ENCODE measurements at regions not wholly inside any gene's neighbourhood (a gene's known extent, or its start where the extent isn't known, plus 50 kb on each side); places are given as distances from the start of the nearest gene placed in this dataset.

- Histone ChIP-seq H3K9me3 (ENCODE audit: control insufficient read depth in 4 of 4, insufficient read depth in 3 of 4, low read length in 3 of 4) (no peaks in the 10 kb centered on the region), H3K27ac (ENCODE audit: low read depth in 1 of 2, low read length in 1 of 2) (no peak overlapping the region), H3K27me3 (ENCODE audit: control insufficient read depth in 3 of 3, insufficient read depth in 3 of 3, low read length in 2 of 3) (no peaks in the 10 kb centered on the region), H3K4me1 (ENCODE audit: control insufficient read depth in 5 of 5, insufficient read depth in 5 of 5, low read length in 5 of 5) (peaks cover 0 to 21% (median 0%) of the 10 kb centered on the region in 5 donors), H3K36me3 (ENCODE audit: control insufficient read depth in 4 of 4, insufficient read depth in 4 of 4, low read length in 4 of 4) (no peaks in the 10 kb centered on the region), H3K9ac (ENCODE audit: insufficient read depth in 1 of 2, low read length in 2 of 2) (no peak overlapping the region), H3K4me3 (no peak overlapping the region)
- no peak for TF ChIP-seq CTCF (IDR thresholded peaks at IDR 0.05; ENCODE audit: control extremely low read depth, extremely low read depth)
- WGBS, 2 donors, result 89% methylated on average over 1 of the region's 1 CpG
- DNase-seq (no peak), ATAC-seq (ENCODE audit: insufficient read depth, low FRiP score) (no peak)
These were observed 252.8 kb downstream of the TMX3 start for GRCh38 chr18:68462148-68462547.

- 47 to 50% methylated on average over 3 of the region's 3 CpGs for WGBS, 2 donors
- ATAC-seq (ENCODE audit: insufficient read depth, low FRiP score) (no peak), DNase-seq (peak in 2 of 3 donors; percentile 90)
- TF ChIP-seq CTCF (IDR thresholded peaks at IDR 0.05; ENCODE audit: control extremely low read depth, extremely low read depth), result no peak
- Histone ChIP-seq H3K9ac (ENCODE audit: insufficient read depth in 1 of 2, low read length in 2 of 2) (no peak overlapping the region), H3K4me1 (ENCODE audit: control insufficient read depth in 5 of 5, insufficient read depth in 5 of 5, low read length in 5 of 5) (peaks cover 0 to 21% (median 0%) of the 10 kb centered on the region in 5 donors), H3K4me3 (no peak overlapping the region), H3K27ac (ENCODE audit: low read depth in 1 of 2, low read length in 1 of 2) (no peak overlapping the region), H3K36me3 (ENCODE audit: control insufficient read depth in 4 of 4, insufficient read depth in 4 of 4, low read length in 4 of 4) (no peaks in the 10 kb centered on the region), H3K27me3 (ENCODE audit: control insufficient read depth in 3 of 3, insufficient read depth in 3 of 3, low read length in 2 of 3) (no peaks in the 10 kb centered on the region), H3K9me3 (ENCODE audit: control insufficient read depth in 4 of 4, insufficient read depth in 3 of 4, low read length in 3 of 4) (no peaks in the 10 kb centered on the region)
These were observed 253.4 kb downstream of the TMX3 start for GRCh38 chr18:68461481-68462018.

- Histone ChIP-seq H3K9ac (ENCODE audit: insufficient read depth in 1 of 2, low read length in 2 of 2) (no peak overlapping the region), H3K27ac (ENCODE audit: low read depth in 1 of 2, low read length in 1 of 2) (no peak overlapping the region), H3K9me3 (ENCODE audit: control insufficient read depth in 4 of 4, insufficient read depth in 3 of 4, low read length in 3 of 4) (peaks cover 0 to under 1% (median 0%) of the 10 kb centered on the region in 4 donors), H3K36me3 (ENCODE audit: control insufficient read depth in 4 of 4, insufficient read depth in 4 of 4, low read length in 4 of 4) (no peaks in the 10 kb centered on the region), H3K4me1 (ENCODE audit: control insufficient read depth in 5 of 5, insufficient read depth in 5 of 5, low read length in 5 of 5) (peaks cover 0 to 21% (median 0%) of the 10 kb centered on the region in 5 donors), H3K4me3 (no peak overlapping the region), H3K27me3 (ENCODE audit: control insufficient read depth in 3 of 3, insufficient read depth in 3 of 3, low read length in 2 of 3) (no peaks in the 10 kb centered on the region)
- TF ChIP-seq CTCF (IDR thresholded peaks at IDR 0.05; ENCODE audit: control extremely low read depth, extremely low read depth), result no peak
- 93 to 95% methylated on average over 12 of the region's 12 CpGs for WGBS, 2 donors
- no peak for ATAC-seq (ENCODE audit: insufficient read depth, low FRiP score)
- no peak for DNase-seq
These were observed 254.9 kb downstream of the TMX3 start for GRCh38 chr18:68459968-68460367.

GRCh38 chr18:68456985-68457384 lies 257.9 kb downstream of the TMX3 start:
- peak in 1 of 3 donors; percentile 3 for DNase-seq
- Histone ChIP-seq H3K4me1 (ENCODE audit: control insufficient read depth in 5 of 5, insufficient read depth in 5 of 5, low read length in 5 of 5) (peaks cover 0 to 12% (median 0%) of the 10 kb centered on the region in 5 donors), H3K9ac (ENCODE audit: insufficient read depth in 1 of 2, low read length in 2 of 2) (no peak overlapping the region), H3K9me3 (ENCODE audit: control insufficient read depth in 4 of 4, insufficient read depth in 3 of 4, low read length in 3 of 4) (peaks cover 0 to 8% (median 0%) of the 10 kb centered on the region in 4 donors), H3K4me3 (no peak overlapping the region), H3K27me3 (ENCODE audit: control insufficient read depth in 3 of 3, insufficient read depth in 3 of 3, low read length in 2 of 3) (no peaks in the 10 kb centered on the region), H3K27ac (ENCODE audit: low read depth in 1 of 2, low read length in 1 of 2) (no peak overlapping the region), H3K36me3 (ENCODE audit: control insufficient read depth in 4 of 4, insufficient read depth in 4 of 4, low read length in 4 of 4) (no peaks in the 10 kb centered on the region)
- ATAC-seq (ENCODE audit: insufficient read depth, low FRiP score), result no peak
- no peak for TF ChIP-seq CTCF (IDR thresholded peaks at IDR 0.05; ENCODE audit: control extremely low read depth, extremely low read depth)
- WGBS, 2 donors, result 56 to 86% methylated on average over 4 of the region's 4 CpGs

Data from lung (tissue), 11 donors.